Mucosa of rectum (tissue), 2 donors: ENCODE measurements at regions not wholly inside any gene's neighbourhood (a gene's known extent, or its start where the extent isn't known, plus 50 kb on each side); places are given as distances from the start of the nearest gene placed in this dataset.

Experiments used
- H3K27ac ChIP-seq, 2 donors: one replicate each; pipeline ENCODE4 v1.7.0; 2013; ENCODE audit warnings: inconsistent platforms in 2 of 2, low read depth in 2 of 2, low read length in 2 of 2
- H3K27me3 ChIP-seq, 2 donors: one replicate each; pipeline ENCODE4 v1.7.0; 2013; ENCODE audit warnings: low read length in 2 of 2; ENCODE audit not compliant: control insufficient read depth in 2 of 2, insufficient read depth in 2 of 2
- H3K36me3 ChIP-seq, 2 donors: one replicate each; pipeline ENCODE4 v1.7.0; 2013; ENCODE audit warnings: low read length in 2 of 2; ENCODE audit not compliant: control insufficient read depth in 2 of 2, insufficient read depth in 2 of 2
- H3K4me1 ChIP-seq, 2 donors: one replicate each; pipeline ENCODE4 v1.7.0; 2013; ENCODE audit warnings: low read length in 2 of 2, mild to moderate bottlenecking in 1 of 2; ENCODE audit not compliant: control insufficient read depth in 2 of 2, insufficient read depth in 2 of 2
- H3K4me3 ChIP-seq, 2 donors: one replicate each; pipeline ENCODE4 v1.7.0; 2013; ENCODE audit warnings: low read length in 2 of 2
- H3K9ac ChIP-seq, 2 donors: one replicate each; pipeline ENCODE4 v1.7.0; 2013; ENCODE audit warnings: low read length in 2 of 2, low read depth in 1 of 2, mild to moderate bottlenecking in 1 of 2
- H3K9me3 ChIP-seq, 2 donors: one replicate each; pipeline ENCODE4 v1.7.0; 2013; ENCODE audit warnings: low read length in 2 of 2; ENCODE audit not compliant: control insufficient read depth in 2 of 2
- donor health status: healthy.
- donor health status: Normal muscosa, but diverticular disease.

GRCh38 chr4:104727643-104728042, 232.9 kb upstream of the CXXC4 start:
- Histone ChIP-seq H3K36me3 (no peaks in the 10 kb centered on the region), H3K9me3 (no peaks in the 10 kb centered on the region), H3K27ac (no peak overlapping the region), H3K27me3 (no peaks in the 10 kb centered on the region), H3K4me1 (no peaks in the 10 kb centered on the region), H3K4me3 (no peak overlapping the region), H3K9ac (no peak overlapping the region)

- H3K4me3 ChIP-seq = no peak overlapping the region
- H3K27me3 ChIP-seq = no peaks in the 10 kb centered on the region
- H3K27ac ChIP-seq = no peak overlapping the region
- no peak overlapping the region for H3K9ac ChIP-seq
- no peaks in the 10 kb centered on the region for H3K9me3 ChIP-seq
- no peaks in the 10 kb centered on the region for H3K36me3 ChIP-seq
- H3K4me1 ChIP-seq = no peaks in the 10 kb centered on the region
These were observed 233.9 kb upstream of the CXXC4 start for GRCh38 chr4:104728380-104729122.

- Histone ChIP-seq H3K4me1 (no peaks in the 10 kb centered on the region), H3K27me3 (no peaks in the 10 kb centered on the region), H3K9ac (no peak overlapping the region), H3K27ac (no peak overlapping the region), H3K4me3 (no peak overlapping the region), H3K36me3 (no peaks in the 10 kb centered on the region), H3K9me3 (no peaks in the 10 kb centered on the region)
These were observed 238.1 kb upstream of the CXXC4 start for GRCh38 chr4:104732766-104733165.

GRCh38 chr4:104735174-104735573, 240.5 kb upstream of the CXXC4 start:
- Histone ChIP-seq H3K9ac (no peak overlapping the region), H3K4me1 (no peaks in the 10 kb centered on the region), H3K27me3 (no peaks in the 10 kb centered on the region), H3K9me3 (no peaks in the 10 kb centered on the region), H3K27ac (no peak overlapping the region), H3K36me3 (no peaks in the 10 kb centered on the region), H3K4me3 (no peak overlapping the region)

- Histone ChIP-seq H3K4me3 (no peak overlapping the region), H3K4me1 (no peaks in the 10 kb centered on the region), H3K27ac (no peak overlapping the region), H3K9ac (no peak overlapping the region), H3K36me3 (no peaks in the 10 kb centered on the region), H3K9me3 (no peaks in the 10 kb centered on the region), H3K27me3 (no peaks in the 10 kb centered on the region)
These were observed 245.5 kb upstream of the CXXC4 start for GRCh38 chr4:104740161-104740560.

- no peaks in the 10 kb centered on the region for H3K9me3 ChIP-seq
- H3K27ac ChIP-seq = no peak overlapping the region
- no peak overlapping the region for H3K4me3 ChIP-seq
- no peaks in the 10 kb centered on the region for H3K4me1 ChIP-seq
- no peak overlapping the region for H3K9ac ChIP-seq
- no peaks in the 10 kb centered on the region for H3K27me3 ChIP-seq
- H3K36me3 ChIP-seq = no peaks in the 10 kb centered on the region
These were observed 248.5 kb upstream of the CXXC4 start for GRCh38 chr4:104743215-104743653.

- no peaks in the 10 kb centered on the region for H3K4me1 ChIP-seq
- H3K9me3 ChIP-seq = no peaks in the 10 kb centered on the region
- H3K4me3 ChIP-seq = no peak overlapping the region
- no peaks in the 10 kb centered on the region for H3K36me3 ChIP-seq
- H3K27me3 ChIP-seq = no peaks in the 10 kb centered on the region
- H3K27ac ChIP-seq = no peak overlapping the region
- no peak overlapping the region for H3K9ac ChIP-seq
These were observed 252.9 kb upstream of the CXXC4 start for GRCh38 chr4:104747635-104748034.

GRCh38 chr4:104749062-104749461, 254.4 kb upstream of the CXXC4 start:
- Histone ChIP-seq H3K4me1 (no peaks in the 10 kb centered on the region), H3K36me3 (no peaks in the 10 kb centered on the region), H3K27ac (no peak overlapping the region), H3K9ac (no peak overlapping the region), H3K27me3 (no peaks in the 10 kb centered on the region), H3K9me3 (no peaks in the 10 kb centered on the region), H3K4me3 (no peak overlapping the region)

- no peak overlapping the region for H3K4me3 ChIP-seq
- H3K27ac ChIP-seq = no peak overlapping the region
- H3K9me3 ChIP-seq = no peaks in the 10 kb centered on the region
These were observed 255.3 kb upstream of the CXXC4 start for GRCh38 chr4:104750008-104750407.

GRCh38 chr4:104751468-104751867, 256.8 kb upstream of the CXXC4 start:
- Histone ChIP-seq H3K36me3 (no peaks in the 10 kb centered on the region), H3K9ac (no peak overlapping the region), H3K4me3 (no peak overlapping the region), H3K27ac (no peak overlapping the region), H3K9me3 (no peaks in the 10 kb centered on the region), H3K27me3 (no peaks in the 10 kb centered on the region), H3K4me1 (no peaks in the 10 kb centered on the region)

More at GRCh38 chr4:104750008-104750407, 255.3 kb upstream of the CXXC4 start:
- Histone ChIP-seq H3K36me3 (no peaks in the 10 kb centered on the region), H3K4me1 (no peaks in the 10 kb centered on the region), H3K27me3 (no peaks in the 10 kb centered on the region), H3K9ac (no peak overlapping the region)
